Liver (tissue), 3 donors: ENCODE measurements at regions not wholly inside any gene's neighbourhood (a gene's known extent, or its start where the extent isn't known, plus 50 kb on each side); places are given as distances from the start of the nearest gene placed in this dataset.

Source experiments
- ATF3 ChIP-seq: IDR thresholded peaks from 2 replicates; pipeline ENCODE4 v1.6.1; 2016; ENCODE audit warnings: antibody characterized with exemption
- CTCF ChIP-seq: fragments of 150-350 bp; IDR thresholded peaks from 2 replicates; pipeline ENCODE4 v1.5.1; 2017; ENCODE audit warnings: improper control_type of control experiment, low read depth, low read length; ENCODE audit not compliant: missing input control
- EGR1 ChIP-seq, 2 donors: IDR thresholded peaks; 2 replicates each; pipeline ENCODE4 v1.6.1; 2016 to 2018; ENCODE audit warnings: antibody characterized with exemption in 2 of 2, low read depth in 2 of 2
- JUND ChIP-seq, 2 donors: IDR thresholded peaks; 2 replicates each; pipeline ENCODE4 v1.6.1; 2016; ENCODE audit warnings: antibody characterized with exemption in 2 of 2
- RAD21 ChIP-seq, 2 donors: IDR thresholded peaks; 2 replicates each; pipeline ENCODE4 v1.6.1; 2016; ENCODE audit warnings: antibody characterized with exemption in 2 of 2, mild to moderate bottlenecking in 2 of 2
- REST ChIP-seq: IDR thresholded peaks from 2 replicates; pipeline ENCODE4 v1.6.1; 2016; ENCODE audit warnings: antibody characterized with exemption, mild to moderate bottlenecking
- TAF1 ChIP-seq: conservative IDR thresholded peaks from 2 replicates; pipeline ENCODE4 v1.6.1; 2016; ENCODE audit warnings: antibody characterized with exemption, mild to moderate bottlenecking
- YY1 ChIP-seq: IDR thresholded peaks from 2 replicates; pipeline ENCODE4 v1.6.1; 2016; ENCODE audit warnings: antibody characterized with exemption, mild to moderate bottlenecking
- ZBTB33 ChIP-seq: IDR thresholded peaks from 2 replicates; pipeline ENCODE4 v1.6.1; 2016; ENCODE audit warnings: antibody characterized with exemption
- donor health status: healthy.
- donor health status: healthy.

GRCh38 chr9:79151791-79152190 is 420.0 kb upstream of the TLE4 start:
- TF ChIP-seq CTCF (no peak), ATF3 (no peak), REST (no peak), RAD21 (IDR thresholded peaks at IDR 0.05) (no peak), ZBTB33 (no peak), JUND (IDR thresholded peaks at IDR 0.05) (no peak), YY1 (no peak), TAF1 (no peak), EGR1 (IDR thresholded peaks at IDR 0.05; ENCODE audit: low read depth in 2 of 2) (no peak)
